ENCODE measurements at regions not wholly inside any gene's neighbourhood (a gene's known extent, or its start where the extent isn't known, plus 50 kb on each side); places are given as distances from the start of the nearest gene placed in this dataset.
"Not testable (repeated sequence)": the region's sequence is repeated elsewhere in the genome, so short reads cannot be mapped to it uniquely, and the experiment has no call there.

DNA sequence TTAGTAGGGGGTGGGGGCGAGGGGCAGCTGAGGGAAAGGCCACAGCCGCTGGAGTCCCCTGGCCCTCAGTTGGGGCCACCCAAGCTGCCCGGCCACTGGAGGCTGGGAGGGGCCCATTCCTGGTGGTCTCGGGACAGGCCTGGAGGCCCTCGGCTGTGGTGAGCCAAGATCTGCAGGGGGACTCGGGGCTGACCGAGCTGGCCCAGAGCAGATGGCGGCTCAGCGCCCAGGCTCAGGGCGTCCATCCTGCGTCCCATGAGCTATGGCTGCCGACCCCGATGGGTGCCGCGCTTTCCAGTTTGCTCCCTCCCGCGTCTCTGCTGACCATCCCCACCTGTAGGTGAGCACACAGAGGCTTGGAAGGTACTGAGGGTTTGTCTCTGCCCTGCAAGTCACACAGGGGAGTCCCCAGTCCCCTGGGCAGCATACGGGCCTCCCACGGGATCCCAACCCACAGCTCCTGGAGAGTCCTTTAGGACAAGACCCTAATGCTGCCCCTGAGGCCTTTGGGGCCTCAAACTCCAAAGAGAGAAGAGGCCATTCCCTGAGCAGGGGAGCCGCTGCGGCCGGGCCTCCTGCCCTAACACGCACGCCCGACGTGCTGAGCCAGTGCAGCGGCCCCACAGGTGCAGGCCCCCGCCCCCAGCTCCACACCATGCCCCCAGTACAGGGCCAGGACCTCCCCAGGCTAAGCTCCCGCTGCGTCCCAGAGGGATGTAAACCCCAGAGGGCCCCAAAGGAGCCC is 107.2 kb downstream of the MICALL2 start:
- H3K4me3 ChIP-seq (ENCODE audit: insufficient read depth, low read depth, low read length) = no peak overlapping the region
- no peaks in the 10 kb centered on the region for H3K27me3 ChIP-seq (ENCODE audit: control insufficient read depth, insufficient read depth, low read length)
- no peak for DNase-seq
- H3K36me3 ChIP-seq (replicated peaks; ENCODE audit: control insufficient read depth, insufficient read depth, low read length) = no peaks in the 10 kb centered on the region

DNA sequence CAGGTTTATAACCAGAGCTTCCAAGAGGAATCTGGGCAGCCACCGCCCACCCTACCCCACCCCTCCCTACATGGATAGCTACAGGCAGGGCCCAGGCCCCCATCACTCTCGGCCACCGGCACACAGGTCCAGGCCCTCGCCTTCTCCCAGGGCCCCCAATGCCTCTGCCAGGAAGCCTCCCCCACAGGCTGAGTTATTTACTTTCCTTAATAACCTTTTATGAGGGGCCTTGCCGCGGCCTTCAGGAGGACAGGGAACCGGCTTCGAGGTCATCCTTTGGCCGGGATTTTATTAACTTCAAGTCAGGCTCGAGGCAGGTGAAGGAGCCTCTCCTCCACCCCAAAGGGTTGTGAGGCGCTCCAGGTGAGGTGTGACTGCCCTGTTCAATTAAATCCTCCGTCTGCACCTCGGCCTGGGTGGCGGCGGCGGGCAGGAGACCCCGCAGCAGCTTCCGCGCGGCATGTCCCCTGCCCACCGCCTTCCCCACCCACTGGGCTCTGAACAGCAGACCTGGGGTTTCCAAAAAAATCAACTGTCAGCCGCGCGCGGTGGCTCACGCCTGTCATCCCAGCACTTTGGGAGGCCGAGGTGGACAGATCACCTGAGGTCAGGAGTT is 106.5 kb downstream of the MICALL2 start:
- Histone ChIP-seq H3K36me3 (replicated peaks; ENCODE audit: control insufficient read depth, insufficient read depth, low read length) (no peaks in the 10 kb centered on the region), H3K27me3 (ENCODE audit: control insufficient read depth, insufficient read depth, low read length) (no peaks in the 10 kb centered on the region), H3K4me3 (ENCODE audit: insufficient read depth, low read depth, low read length) (no peak overlapping the region)
- DNase-seq = no peak

DNA sequence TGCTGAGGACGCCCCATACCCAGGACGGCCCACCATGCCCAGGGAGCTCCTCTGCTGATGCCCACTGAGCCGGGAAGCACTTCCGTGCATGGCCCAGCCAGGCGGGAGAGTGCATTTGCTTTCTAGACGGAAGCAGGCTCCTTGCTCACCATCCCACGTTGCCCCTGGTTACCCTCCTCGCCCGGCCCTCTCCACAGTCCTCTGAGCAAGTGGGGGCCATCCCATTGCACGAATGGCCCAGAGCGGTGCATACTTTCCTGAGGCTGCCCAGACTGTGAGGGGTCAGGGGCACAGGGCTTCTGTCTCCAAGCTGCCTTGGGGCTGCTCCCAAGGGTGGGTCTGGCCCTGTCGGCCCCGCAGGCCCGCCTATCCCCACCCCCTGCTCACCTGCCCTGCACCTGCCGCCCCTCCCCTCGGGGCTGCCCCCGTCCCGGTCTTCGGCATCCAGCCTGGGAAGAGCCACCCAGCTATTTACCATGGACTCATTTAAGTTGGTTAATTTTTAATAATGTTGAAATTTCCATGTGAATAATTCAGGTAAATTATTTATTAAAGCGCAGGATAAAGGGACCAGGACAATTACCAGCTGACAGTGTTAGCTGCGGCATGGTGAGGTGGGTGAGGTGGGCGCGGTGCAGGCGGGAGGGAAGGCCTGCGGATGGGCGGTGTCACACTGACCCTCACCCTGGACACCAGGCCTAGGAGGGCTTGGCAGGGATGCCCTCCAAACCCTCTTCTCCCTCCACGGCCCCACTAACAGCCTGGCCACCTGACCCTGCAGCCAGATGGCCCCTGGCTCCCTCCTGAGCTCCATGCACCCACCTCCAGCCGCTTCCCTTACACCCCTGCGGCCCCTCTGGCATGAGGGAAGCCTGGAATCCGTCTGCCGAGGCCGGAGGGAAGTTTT is 104.4 kb downstream of the MICALL2 start:
- Histone ChIP-seq H3K27me3 (ENCODE audit: control insufficient read depth, insufficient read depth, low read length) (no peaks in the 10 kb centered on the region), H3K4me3 (ENCODE audit: insufficient read depth, low read depth, low read length) (no peak overlapping the region), H3K36me3 (replicated peaks; ENCODE audit: control insufficient read depth, insufficient read depth, low read length) (no peaks in the 10 kb centered on the region)
- DNase-seq = peak; percentile 58

DNA sequence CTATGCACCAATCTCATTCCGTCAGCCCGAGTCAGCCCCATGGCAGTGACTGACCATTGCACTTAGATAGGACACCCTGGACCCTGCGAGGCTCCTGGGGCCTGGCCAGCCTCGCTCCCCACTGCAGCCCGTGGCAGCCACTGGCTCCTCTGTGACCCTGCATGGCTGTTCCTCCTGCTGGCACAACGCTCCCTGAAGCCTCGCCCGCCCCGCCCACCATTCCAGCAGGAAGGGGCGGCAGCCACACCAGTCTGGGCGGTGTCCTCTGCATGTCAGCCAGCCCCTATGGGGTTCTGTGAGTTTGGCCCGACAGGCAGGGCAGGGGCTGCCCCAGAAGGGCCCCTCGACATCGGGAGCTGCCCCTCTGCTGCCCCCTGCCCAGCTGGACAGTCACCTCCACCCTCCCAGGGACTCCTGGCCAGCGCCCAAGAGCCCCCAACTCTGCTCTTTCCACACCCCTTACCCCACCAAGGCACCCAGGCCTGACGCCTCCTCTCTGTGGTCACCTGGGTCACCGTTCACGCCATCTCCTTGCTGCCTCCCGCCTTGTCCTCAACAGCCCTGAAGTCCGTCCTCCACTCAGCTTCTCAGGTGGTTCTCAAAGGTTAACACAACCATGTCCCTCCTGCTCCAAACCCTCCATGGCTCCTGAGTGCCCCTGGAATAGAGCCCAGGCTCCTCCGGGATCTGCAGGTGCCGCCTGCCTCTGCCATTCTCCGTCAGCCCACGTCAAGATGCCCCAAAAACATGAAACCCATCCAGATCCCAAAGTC is 103.5 kb downstream of the MICALL2 start:
- Histone ChIP-seq H3K4me3 (ENCODE audit: insufficient read depth, low read depth, low read length) (no peak overlapping the region), H3K27me3 (ENCODE audit: control insufficient read depth, insufficient read depth, low read length) (no peaks in the 10 kb centered on the region), H3K36me3 (replicated peaks; ENCODE audit: control insufficient read depth, insufficient read depth, low read length) (no peaks in the 10 kb centered on the region)
- DNase-seq = peak; percentile 72

DNA sequence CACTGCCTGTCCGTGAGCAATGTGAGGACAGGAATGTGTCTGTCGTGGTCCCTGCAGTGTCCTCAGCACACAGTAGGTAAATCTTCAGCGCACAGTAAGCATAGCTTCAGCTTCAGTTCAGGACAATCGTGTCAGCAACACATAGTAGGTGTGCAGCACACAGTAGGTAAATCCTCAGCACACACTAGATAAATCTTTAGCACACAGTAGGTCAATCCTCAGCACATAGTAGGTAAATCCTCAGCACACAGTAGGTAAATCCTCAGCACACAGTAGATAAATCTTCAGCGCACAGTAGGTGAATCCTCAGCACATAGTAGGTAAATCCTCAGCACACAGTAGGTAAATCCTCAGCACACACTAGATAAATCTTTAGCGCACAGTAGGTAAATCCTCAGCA is 102.4 kb downstream of the MICALL2 start:
- not testable (repeated sequence) for H3K27me3 ChIP-seq (ENCODE audit: control insufficient read depth, insufficient read depth, low read length); H3K4me3 ChIP-seq (ENCODE audit: insufficient read depth, low read depth, low read length); H3K36me3 ChIP-seq (replicated peaks; ENCODE audit: control insufficient read depth, insufficient read depth, low read length)
- DNase-seq = peak; percentile 15

DNA sequence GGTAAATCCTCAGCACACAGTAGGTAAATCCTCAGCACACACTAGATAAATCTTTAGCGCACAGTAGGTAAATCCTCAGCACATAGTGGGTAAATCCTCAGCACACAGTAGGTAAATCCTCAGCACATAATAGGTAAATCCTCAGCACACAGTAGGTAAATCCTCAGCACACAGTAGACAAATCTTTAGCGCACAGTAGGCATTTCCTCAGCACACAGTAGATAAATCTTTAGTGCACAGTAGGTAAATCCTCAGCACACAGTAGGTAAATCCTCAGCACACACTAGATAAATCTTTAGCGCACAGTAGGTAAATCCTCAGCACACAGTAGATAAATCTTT is 102.0 kb downstream of the MICALL2 start:
- H3K4me3 ChIP-seq (ENCODE audit: insufficient read depth, low read depth, low read length); DNase-seq; H3K36me3 ChIP-seq (replicated peaks; ENCODE audit: control insufficient read depth, insufficient read depth, low read length); H3K27me3 ChIP-seq (ENCODE audit: control insufficient read depth, insufficient read depth, low read length): not testable (repeated sequence)

DNA sequence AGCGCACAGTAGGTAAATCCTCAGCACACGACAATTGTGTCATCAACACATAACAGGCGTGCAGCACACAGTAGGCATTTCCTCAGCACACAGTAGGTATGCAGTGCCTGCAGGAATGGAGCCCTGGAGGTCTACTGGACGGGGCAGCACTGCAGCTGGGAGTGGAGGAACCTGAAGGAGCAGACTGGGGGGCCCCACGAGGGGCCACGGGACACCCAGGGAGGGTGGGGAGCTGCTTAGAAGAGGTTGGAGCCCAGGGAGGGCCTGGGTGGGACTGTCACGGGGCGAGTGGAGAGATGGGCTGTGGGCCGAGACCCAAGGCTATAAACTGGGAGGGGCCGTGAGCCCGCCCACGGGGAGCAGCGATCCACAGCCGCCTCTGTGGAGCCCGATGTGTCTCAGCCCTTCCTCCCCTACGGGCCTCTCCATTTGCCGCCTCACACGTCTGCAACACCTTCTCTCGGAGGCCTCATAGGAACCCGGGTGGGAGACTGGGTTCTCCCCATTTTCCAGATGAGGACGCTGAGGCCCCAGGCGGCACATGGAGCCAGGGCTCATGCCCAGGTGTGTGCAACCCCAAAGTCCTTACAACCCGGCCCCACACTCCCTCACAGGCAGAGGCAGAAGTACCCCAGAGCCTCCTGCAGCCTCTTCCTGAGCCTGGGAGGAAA is 101.5 kb downstream of the MICALL2 start:
- H3K36me3 ChIP-seq (replicated peaks; ENCODE audit: control insufficient read depth, insufficient read depth, low read length) = no peaks in the 10 kb centered on the region
- DNase-seq = peak; percentile 65
- no peak overlapping the region for H3K4me3 ChIP-seq (ENCODE audit: insufficient read depth, low read depth, low read length)
- no peaks in the 10 kb centered on the region for H3K27me3 ChIP-seq (ENCODE audit: control insufficient read depth, insufficient read depth, low read length)

DNA sequence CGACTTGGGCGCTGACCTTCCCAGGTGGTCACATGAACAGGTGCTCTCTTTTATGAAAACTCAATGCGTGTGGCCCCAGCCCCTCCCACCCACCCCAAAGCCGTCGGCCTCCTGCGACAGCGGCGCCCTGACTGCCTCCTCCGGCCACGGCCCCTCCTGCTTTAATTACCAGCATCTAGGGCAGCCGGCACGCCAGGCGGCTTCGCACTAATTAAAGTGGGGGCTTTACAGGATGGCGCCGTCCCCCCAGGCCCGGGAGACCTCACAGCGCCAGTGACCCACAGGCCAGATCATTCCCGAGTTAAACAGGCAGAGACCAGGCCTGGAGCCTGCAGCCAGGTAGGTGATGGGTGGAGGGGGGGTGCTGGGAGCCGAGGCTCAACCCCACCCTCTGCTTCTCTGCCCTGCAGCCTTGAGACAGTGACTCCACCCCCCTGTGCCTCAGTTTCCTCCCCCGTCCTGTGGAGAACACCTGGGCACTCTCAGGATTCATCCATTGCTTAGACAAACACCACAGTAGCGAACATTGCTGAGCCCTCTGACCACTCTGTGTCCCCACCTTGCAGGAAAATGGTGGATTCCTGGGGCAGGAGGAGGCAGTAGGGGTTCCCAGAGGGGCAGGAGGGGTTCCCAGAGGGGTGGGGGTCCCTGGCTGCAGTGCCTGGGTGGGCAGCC is 100.8 kb downstream of the MICALL2 start:
- DNase-seq = peak; percentile 70
- no peak overlapping the region for H3K4me3 ChIP-seq (ENCODE audit: insufficient read depth, low read depth, low read length)
- H3K27me3 ChIP-seq (ENCODE audit: control insufficient read depth, insufficient read depth, low read length) = no peaks in the 10 kb centered on the region
- H3K36me3 ChIP-seq (replicated peaks; ENCODE audit: control insufficient read depth, insufficient read depth, low read length) = no peaks in the 10 kb centered on the region

DNA sequence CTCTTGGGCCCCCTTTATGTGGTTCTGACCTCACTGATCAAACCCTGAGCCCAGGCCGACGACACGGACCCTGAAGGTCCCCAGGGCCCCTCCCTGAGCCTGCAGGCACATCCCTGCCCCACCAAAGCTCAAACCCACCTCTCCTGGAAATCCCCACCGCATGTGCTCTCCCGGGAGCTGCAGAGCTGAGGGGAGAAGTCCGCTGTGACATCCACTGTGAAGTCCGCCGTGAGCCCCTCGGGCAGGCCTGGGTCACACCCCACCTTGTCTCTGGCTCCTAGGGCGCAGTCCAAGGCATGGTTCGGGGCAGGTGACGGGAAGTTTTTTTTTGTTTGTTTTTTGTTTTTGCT is 100.2 kb downstream of the MICALL2 start:
- H3K27me3 ChIP-seq (ENCODE audit: control insufficient read depth, insufficient read depth, low read length) = no peaks in the 10 kb centered on the region
- DNase-seq = peak; percentile 74
- H3K4me3 ChIP-seq (ENCODE audit: insufficient read depth, low read depth, low read length) = no peak overlapping the region
- no peaks in the 10 kb centered on the region for H3K36me3 ChIP-seq (replicated peaks; ENCODE audit: control insufficient read depth, insufficient read depth, low read length)

DNA sequence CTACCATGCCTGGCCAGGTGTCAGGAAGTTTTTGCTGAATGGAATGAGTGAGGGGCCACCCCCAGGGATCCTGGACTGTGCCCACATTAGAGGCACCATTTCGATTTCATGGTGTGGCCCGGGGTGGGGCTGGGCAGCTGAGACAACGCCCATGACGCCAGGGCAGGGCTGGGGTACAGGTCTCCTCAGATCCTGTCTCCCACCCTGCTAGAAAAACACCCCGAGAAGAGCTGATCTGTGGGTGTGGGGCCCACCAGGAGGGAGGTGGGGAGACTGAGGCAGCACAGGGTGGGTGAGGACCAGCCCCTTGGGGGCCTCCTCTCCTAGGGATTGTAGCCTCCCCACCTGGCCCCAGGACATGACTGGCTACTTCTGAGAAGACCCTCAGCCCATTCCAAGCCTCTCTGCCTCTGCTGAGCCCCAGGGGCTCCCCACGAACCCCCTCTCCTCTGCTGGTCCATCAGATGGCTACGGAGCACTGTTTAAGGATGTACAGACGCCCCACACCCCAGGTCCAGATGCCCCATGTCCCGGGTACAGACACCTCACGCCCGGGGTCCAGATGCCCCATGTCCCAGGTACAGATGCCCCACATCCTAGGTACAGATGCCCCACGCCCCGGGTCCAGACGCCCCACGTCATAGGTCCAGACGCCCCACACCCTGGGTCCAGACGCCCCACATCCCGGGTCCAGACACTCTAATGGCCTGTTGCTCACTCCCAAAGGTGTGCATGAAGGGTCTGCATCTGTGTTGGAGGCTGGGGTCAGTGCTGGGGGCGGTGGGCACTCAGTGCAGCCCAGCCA is 99.4 kb downstream of the MICALL2 start:
- Histone ChIP-seq H3K27me3 (ENCODE audit: control insufficient read depth, insufficient read depth, low read length) (no peaks in the 10 kb centered on the region), H3K36me3 (replicated peaks; ENCODE audit: control insufficient read depth, insufficient read depth, low read length) (no peaks in the 10 kb centered on the region), H3K4me3 (ENCODE audit: insufficient read depth, low read depth, low read length) (no peak overlapping the region)
- DNase-seq = peak; percentile 57

DNA sequence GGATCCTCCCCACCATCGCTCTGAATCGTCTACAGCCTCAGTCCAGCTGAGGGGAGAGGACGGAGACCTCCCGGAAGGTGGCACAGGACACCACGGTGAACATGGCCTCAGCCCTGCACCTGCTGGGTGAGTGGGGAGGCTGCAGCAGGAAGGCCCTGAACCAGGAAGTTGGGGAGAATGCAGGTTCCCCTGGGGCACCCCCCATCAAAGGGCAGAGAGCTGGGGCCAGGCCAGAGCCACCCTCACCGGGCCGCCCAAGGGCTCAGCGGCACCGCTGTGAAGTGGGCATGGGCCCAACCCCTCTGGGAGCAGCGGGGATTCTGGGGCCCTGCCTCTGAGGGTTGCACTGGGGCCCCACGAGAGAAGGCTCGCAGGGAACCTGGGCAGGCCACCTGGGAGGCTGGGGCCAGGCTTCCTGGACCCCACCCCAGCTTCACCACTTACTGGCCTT is 98.7 kb downstream of the MICALL2 start:
- Histone ChIP-seq H3K36me3 (replicated peaks; ENCODE audit: control insufficient read depth, insufficient read depth, low read length) (no peaks in the 10 kb centered on the region), H3K4me3 (ENCODE audit: insufficient read depth, low read depth, low read length) (no peak overlapping the region), H3K27me3 (ENCODE audit: control insufficient read depth, insufficient read depth, low read length) (no peaks in the 10 kb centered on the region)
- peak; percentile 63 for DNase-seq

DNA sequence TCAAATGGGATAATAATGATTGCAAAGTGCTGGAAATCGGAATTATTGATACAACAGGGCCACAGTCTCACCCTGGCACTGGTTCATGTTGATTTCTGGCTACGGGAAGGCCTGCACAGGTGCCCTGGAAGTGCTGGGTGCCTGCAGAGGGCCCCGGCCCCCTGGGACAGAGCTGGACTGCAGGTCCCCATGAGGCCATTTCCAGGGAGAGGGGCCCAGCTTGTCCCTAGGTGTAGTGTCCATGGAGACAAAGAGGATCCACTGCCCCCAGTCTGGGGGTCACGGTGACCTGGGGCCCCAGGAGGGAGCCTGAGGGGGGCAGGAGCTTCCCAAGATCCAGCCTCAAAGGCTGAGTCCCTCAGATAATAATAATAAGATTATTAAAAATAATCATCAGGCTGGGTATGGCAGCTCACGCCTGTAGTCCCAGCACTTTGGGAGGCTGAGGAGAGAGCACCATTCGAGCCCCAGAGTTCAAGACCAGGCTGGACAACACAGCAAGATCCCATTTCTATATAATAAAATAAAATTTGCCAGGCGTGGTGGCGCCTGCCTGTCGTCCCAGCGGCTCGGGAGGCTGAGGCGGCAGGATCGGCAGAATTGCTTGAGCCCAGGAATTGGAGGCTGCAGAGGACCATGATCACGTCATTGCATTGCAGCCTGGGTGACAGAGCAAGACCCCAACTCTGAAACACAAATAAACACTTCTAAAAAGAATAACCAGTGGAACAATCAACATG is 98.1 kb downstream of the MICALL2 start:
- peak; percentile 58 for DNase-seq
- Histone ChIP-seq H3K36me3 (replicated peaks; ENCODE audit: control insufficient read depth, insufficient read depth, low read length) (no peaks in the 10 kb centered on the region), H3K4me3 (ENCODE audit: insufficient read depth, low read depth, low read length) (no peak overlapping the region), H3K27me3 (ENCODE audit: control insufficient read depth, insufficient read depth, low read length) (no peaks in the 10 kb centered on the region)

Measured in H7 (cell line).